OCI-LY3 (cell line): ENCODE measurements at regions not wholly inside any gene's neighbourhood (a gene's known extent, or its start where the extent isn't known, plus 50 kb on each side); places are given as distances from the start of the nearest gene placed in this dataset.

Source experiments
- EZH2phosphoT487 ChIP-seq: fragments of 200-600 bp; shearing (Covaris generic); IDR thresholded peaks from 2 replicates; pipeline ENCODE4 v1.6.1; 2018; ENCODE audit warnings: antibody characterized with exemption, mixed run types, low read depth
- TF ChIP-seq, protein P1 (sequence below): fragments of 200-600, 300-600 bp; sonication (generic); IDR thresholded peaks from 2 replicates; pipeline ENCODE4 v1.5.1; 2014; ENCODE audit warnings: antibody characterized with exemption, low read length, low read depth

GRCh38 chr6:84815896-84816735 is 51.7 kb upstream of the TBX18 start:
- TF ChIP-seq, protein P1, sequence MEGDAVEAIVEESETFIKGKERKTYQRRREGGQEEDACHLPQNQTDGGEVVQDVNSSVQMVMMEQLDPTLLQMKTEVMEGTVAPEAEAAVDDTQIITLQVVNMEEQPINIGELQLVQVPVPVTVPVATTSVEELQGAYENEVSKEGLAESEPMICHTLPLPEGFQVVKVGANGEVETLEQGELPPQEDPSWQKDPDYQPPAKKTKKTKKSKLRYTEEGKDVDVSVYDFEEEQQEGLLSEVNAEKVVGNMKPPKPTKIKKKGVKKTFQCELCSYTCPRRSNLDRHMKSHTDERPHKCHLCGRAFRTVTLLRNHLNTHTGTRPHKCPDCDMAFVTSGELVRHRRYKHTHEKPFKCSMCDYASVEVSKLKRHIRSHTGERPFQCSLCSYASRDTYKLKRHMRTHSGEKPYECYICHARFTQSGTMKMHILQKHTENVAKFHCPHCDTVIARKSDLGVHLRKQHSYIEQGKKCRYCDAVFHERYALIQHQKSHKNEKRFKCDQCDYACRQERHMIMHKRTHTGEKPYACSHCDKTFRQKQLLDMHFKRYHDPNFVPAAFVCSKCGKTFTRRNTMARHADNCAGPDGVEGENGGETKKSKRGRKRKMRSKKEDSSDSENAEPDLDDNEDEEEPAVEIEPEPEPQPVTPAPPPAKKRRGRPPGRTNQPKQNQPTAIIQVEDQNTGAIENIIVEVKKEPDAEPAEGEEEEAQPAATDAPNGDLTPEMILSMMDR, result no peak
- TF ChIP-seq EZH2phosphoT487, result no peak
